Posterior vena cava (tissue), 2 donors: ENCODE measurements at regions not wholly inside any gene's neighbourhood (a gene's known extent, or its start where the extent isn't known, plus 50 kb on each side); places are given as distances from the start of the nearest gene placed in this dataset.

ENCODE experiments used
- DNase-seq: peaks from one replicate; pipeline ENCODE4 v3.0.0-alpha.2; 2020; ENCODE audit warnings: low spot score
- intact Hi-C, 2 donors: fragments of 100-400 bp; cut with DNase I; formaldehyde crosslinking; loops; one replicate each; pipeline versions ENCODE4 v1.14.1 to v1.14.2; 2022 to 2023
- donor health status: DM: yes; HTN: yes; CAD: no.
- donor health status: DM: yes; HTN: yes; CAD: no.

DNA sequence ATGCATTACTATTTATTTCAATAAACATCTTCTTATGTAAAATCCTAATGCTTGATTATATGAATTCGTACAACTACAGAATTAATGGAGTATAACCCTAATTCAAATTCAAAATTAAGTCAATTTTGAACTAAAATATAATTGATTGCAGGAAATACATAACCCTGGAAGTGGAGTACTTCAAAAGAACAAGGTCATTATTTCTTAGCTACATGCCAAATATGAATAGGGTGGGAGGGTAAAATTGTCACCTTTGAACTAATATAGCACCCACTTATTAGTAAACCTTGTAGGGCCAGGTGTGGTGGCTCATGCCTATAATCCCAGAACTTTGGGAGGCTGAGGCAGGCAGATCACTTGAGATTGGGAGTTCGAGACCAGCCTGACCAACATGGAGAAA is 895.4 kb upstream of the ACVR2A start:
- intact Hi-C loops = no loop called here
- DNase-seq = no peak

DNA sequence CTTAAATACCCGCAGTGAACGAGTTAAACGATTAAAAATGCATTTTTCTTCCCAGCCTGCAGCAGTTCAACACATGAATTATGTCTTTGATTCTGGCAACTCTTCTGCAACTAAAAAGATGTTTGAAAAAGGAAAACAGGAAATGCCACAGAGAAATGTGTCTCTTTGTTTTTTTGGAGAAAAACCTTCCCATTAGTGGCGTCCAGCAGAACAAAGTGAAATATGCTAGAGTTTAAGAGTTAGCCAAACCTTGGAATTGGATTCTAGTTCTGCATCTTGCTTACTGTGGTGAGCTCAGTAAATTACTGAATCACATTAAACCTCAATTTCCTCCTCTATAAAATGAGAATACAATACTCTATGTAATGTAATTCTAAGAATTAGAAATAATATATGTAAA is 900.2 kb upstream of the ACVR2A start:
- DNase-seq = no peak
- intact Hi-C loops = no loop called here

DNA sequence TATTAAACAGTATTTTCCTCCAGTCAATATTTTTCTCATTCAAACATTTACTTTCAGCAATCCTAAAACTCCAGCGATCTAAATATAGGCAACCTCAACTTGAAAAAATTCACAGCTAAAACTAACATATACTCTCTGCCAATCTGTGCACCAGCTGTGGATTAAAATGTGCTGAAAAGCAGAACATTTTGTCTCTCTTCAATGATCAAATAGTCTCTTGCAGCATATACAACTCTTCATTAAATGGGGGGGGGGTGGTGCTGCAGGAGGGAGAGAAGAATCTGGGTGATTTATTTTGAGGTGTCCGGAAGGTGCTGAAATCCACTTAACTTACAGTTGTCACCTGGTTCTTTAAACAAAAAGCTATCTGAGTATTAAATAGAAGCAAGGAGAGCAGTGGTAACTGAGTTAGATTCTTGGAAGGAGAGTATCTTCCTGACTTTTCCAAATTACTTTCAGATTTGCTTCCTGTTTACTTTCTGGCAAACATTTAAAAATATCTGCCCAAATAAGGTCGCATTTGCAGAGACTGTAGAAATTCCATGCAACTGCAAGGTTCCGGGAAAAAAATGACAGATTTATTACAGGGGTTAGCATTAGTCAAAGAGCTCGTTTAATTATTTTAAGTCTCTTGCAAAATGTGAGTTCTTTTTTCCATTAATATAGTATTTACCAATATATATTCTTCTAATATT is 904.7 kb upstream of the ACVR2A start:
- DNase-seq = no peak
- intact Hi-C loops = no loop called here

DNA sequence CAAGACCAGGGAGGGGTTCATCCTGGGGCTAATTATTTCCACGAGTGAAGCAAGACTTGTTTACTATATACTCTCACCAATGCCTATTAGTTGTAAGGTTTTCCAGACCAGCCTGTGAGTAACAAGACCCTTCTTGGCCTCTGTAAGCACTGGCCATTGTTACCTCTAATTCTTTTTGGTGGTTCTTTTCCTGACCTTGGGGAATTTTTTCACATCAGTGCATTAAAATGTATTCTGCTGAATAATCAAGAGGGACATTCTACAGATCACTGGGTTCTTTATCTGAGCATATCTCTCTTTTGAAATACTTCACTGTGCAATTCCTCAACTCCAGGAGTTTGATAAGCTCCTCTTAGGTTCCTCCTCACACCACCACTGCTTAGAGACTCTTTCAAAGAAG is 909.9 kb upstream of the ACVR2A start:
- DNase-seq = no peak
- intact Hi-C loops = no loop called here

DNA sequence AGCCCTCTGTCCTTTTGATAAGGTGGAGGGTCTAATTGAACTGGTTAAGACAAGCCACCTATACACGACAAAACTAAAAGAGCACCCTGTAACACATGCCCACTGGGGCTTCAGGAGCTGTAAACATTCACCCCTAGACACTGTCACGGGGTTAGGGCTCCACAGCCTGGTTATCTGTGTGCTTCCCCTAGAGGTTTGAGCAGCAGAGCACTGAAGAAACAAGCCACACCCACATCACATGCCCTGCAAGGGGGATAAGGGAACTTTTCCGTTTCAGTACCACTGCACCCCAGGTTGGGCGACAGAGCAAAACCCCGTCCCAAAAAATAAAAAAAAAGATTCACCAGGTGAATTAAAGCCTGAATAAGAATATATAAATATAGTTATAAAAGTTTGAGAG is 913.7 kb upstream of the ACVR2A start:
- intact Hi-C loops = no loop called here
- DNase-seq = no peak

DNA sequence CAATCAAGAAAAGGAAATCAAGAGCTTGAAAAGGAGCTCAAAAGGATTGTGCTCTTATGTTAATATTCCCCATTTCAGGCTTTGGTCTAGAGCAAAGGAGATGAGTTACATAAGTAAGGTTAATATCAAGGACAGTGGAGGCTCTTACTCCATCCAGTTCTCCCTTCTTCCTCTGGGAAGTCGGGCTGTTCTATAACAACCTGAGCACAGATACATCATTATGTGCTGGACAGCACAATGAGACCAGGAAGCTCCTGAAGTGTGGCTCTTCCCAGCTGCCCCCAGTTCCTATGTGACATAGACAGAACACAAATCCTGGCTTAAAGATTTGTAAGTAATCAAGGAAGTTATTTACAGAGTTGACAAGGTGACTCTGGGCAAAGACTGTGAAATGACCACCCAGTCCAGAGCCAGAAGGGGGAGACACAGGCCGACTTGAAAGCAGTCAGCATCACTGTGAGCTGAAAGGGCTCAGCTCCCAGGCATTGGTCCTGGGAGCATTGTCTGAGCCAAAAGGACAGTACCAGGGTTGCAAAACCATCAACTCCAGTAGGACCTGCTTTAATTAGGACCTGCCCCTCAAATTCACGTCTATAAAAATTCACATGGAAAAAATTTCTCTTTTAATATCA is 917.6 kb upstream of the ACVR2A start:
- no peak for DNase-seq
- intact Hi-C loops = no loop called here

DNA sequence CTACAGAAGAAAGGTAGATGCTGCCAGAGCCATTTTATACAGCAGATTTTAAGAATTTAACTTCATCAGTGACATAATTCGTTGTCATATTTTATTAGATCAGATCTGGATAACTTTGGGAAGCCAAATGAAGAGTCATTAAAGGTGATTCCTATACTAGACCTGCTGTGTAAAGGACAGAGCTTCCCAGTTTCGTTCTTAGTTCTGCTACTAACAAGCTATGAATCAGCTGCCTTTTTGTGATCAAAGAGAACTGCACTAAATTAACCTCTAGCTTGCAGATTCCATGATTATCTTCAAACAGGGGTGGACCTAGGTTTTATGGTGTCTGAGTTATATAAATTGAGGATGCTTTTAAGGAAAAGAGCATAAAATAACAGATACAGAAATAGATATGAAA is 926.5 kb upstream of the ACVR2A start:
- intact Hi-C loops = no loop called here
- no peak for DNase-seq

DNA sequence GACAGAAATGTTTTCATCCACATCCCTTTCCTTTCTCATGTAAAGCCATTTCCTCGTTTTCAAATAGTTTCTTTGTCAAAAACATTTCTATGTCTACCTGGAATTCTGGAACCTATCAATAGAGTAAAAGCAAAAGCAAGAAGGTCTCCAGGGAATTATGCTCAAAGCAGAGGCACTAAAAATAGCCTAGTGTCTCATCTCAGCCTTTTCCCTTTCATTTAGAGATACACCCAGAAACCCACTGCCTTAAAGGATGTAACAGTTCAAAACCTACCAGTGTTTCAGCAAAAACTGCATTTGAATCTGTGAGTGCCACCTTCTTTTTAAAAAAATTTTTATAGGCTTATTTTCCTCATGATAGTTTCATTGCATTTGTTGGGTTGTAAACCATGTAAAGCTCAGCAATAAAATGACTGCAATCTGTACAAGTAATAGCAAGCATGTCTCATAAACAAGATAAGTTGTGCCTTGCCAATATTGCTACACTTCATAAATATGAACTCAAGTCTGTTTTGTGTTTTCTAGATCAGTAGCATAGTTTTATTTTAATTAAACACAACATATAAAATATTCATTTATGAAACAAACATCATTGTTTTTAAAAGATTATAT is 927.3 kb upstream of the ACVR2A start:
- intact Hi-C loops = no loop called here

DNA sequence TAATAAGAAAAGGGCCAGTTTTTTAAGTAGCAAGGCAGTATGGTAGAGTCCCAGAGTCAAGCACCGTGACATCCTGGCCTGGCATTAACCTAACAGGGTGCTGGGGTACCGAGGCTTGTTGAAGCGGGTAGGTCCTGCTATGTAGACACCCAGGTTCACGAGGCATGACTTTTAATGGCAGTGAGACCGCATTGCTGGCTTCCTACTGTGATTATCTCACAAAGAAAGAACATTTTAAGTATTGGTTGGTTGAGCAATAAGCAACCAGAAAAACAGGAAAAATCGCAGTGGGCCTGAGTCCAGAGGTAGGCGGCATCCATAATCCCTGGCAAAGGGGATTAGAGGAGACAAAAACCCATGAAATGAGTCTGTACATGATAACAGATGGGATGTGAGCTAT is 927.9 kb upstream of the ACVR2A start:
- intact Hi-C loops = no loop called here
- DNase-seq = no peak

More for the DNA sequence above, 927.3 kb upstream of the ACVR2A start:
- DNase-seq = no peak

DNA sequence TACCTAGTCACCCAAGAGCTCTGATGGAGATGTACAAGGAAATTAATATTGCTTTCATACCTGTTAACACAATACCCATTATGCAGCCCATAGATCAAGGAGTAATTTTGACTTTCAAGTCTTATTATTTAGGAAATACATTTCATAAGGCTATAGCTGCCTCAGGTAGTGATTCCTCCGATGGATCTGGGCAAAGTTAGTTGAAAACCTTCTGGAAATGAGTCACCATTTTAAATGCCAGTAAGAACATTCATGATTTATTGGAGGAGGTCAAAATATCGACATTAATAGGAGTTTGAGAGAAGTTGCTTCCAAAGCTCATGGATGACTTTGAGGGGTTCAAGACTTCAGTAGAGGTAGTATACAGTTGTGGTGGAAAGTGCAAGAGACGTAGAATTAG is 931.4 kb upstream of the ACVR2A start:
- no peak for DNase-seq
- intact Hi-C loops = no loop called here

DNA sequence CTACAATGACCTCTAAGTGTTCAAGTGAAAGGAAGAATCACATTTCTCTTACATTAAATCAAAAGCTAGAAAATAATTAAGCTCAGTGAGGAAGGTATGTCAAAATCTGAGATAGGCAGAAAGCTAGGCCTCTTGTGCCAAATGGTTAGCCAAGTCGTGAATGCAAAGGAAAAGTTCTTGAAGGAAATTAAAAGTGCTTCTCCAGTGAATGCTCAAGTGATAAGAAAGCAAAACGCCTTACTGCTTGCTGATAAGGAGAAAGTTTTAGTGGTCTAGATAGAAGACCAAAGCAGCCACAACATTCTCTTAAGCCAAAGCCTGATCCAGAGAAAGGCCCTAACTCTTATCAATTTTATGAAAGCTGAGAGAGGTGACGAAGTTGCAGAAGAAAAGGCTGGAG is 932.3 kb upstream of the ACVR2A start:
- intact Hi-C loops = no loop called here
- DNase-seq = no peak

DNA sequence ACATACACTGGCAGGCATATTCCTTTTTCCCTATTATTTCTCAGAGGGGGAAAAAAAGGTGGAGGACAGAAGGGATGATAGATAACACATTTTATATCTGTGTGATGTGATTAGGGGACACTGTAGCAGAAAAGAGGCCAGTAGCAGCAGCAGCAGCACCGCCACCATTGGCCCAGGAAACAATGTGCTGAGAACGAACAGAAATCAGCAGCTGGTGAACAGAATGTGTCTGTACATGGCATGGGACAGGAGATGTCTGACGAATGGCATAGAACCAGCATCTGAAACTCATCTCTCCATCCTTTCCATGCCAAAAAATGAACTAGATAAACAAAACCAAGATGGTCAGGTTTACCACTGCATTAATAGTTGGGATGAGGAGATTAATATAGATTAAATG is 936.1 kb upstream of the ACVR2A start:
- no peak for DNase-seq
- intact Hi-C loops = no loop called here

DNA sequence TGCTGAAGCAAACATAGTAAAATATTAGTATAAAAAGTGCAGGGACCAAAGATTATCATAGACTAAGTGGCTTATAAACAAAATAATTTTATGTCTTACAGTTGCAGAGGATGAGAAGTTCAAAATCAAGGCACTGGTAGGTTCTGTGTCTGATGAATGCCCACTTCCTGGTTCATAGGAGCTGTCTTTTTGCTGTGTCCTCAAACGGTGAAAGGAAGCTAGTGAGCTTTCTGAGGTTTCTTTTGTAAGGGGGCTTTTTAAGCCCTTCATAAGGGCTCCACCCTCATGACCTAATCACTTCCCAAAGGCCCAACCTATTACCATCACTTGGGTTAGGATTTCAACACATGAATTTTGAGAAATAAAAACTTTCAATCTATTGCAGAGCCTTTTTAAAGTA is 946.7 kb upstream of the ACVR2A start:
- intact Hi-C loops = no loop called here
- no peak for DNase-seq

DNA sequence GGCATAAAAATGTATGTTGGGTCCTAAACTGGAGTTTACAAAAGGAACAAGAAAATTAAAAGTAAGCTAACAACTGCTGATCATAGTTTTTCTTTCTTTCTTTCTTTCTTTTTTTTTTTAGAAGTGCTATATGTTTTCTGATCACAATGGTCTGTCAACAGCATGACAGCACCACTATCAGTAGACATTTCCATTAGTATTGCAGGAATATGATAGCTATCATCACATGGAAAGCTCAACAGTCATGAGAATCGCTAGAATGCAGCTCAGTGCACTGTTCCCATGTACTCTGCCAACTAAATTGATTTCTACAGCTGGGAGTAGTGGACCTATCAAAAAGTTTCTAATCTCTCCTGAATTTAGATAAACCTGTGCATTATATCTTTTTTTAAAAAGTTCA is 950.3 kb upstream of the ACVR2A start:
- intact Hi-C loops = no loop called here
- DNase-seq = no peak

DNA sequence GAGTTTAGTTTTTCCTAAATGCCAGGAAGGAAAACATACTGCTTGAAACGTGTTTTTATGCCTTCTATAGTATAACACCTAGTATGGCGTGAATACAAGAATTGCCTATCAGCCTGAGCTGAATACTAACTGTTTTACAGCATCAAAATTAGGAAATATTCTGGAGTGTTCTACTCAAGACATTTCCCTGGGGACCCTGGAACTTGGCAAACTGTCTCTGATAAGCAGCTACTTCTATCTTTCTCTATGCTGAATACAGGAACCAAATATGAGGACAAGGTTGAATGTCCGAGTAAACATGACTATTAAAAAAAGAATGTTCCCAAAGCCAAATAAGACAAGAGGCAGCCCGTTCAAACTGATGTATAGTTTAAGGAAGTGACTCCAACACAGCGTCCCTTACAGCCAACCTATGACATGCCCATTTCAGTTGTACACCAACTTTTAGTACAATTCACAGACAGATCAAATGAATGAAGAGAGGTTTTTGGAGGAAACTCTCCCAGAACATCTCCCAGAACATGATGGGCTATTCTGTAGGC is 951.3 kb upstream of the ACVR2A start:
- intact Hi-C loops = no loop called here
- no peak for DNase-seq

DNA sequence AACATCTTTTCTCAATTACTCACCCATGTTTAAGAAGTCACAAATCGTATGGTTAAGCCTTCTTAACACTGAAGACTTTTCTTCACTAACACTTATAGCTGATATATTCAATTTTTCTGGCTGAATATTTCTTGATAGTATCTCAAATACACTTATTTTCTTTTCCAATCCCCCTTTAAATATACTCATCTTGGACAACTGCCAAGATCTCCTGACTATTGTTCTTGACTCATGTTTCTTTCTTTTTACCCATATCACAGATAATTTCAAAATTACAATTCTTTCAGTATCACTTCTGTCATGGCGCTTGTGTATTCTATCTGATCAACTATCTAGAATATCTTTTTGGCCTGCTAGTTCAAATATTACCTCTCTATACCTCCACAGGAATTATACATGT is 954.3 kb upstream of the ACVR2A start:
- intact Hi-C loops = no loop called here
- no peak for DNase-seq

DNA sequence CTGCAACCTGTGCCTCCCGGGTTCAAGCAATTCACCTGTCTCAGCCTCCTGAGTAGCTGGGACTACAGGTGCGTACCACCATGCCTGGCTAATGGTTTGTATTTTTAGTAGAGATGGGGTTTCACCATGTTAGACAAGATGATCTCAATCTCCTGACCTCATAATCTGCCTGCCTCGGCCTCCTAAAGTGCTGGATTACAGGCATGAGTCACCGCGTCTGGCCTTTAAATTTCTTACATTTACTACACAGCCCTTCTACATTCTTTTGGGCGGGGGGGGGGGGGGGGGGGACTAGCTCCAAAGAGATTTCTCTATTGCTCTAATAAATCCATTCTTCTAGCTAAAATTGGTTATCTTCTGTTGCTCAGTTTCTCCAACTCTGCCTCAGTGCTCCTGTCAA is 964.9 kb upstream of the ACVR2A start:
- no peak for DNase-seq
- intact Hi-C loops = no loop called here

DNA sequence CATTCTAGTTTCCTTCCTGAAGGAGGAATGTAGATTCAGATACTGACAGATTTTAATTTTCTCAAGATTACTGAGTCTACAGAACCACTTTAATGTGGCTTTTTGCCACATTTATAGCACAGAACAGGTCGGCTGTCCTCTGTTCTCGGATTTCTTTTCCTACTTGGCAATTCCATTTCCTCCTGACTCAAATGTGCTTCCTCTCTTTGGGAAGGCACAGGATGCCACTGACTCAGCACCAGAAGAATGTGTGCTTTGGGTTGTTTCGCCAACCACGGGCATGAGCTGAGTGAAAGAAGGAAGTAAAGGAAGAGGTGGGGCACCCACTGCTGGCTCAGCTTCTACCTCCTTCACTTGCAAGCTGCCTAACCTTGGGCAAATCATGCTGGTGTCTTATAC is 970.6 kb upstream of the ACVR2A start:
- DNase-seq = no peak
- intact Hi-C loops = no loop called here

DNA sequence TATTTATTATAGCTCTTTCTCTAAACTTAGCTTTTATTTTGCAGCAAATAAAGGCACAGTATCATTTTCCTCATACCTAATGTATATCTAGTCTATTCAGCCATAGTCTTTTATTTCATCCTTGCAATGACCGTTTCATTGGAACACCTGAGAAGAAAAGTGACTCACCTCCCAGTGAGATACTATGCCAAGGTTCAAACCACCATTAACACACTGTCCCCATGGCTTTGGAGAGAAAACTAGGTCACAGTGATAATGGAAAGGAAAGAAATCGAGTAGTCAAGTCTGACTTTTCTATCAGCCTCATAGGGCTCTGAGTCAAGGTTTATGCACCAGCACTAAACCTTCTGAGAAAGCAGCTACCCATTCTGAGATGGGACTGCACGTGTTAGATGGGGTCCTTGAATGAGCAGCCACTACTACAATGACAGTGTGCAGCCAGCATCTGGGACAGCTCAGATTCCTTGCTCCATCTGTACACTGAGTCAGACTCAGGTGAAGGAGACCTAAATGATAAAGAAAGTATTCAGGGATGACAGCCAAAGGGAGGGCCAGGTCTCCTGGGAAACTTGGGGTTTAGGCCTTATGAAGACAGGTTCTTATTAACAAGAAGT is 971.1 kb upstream of the ACVR2A start:
- DNase-seq = no peak
- intact Hi-C loops = no loop called here

DNA sequence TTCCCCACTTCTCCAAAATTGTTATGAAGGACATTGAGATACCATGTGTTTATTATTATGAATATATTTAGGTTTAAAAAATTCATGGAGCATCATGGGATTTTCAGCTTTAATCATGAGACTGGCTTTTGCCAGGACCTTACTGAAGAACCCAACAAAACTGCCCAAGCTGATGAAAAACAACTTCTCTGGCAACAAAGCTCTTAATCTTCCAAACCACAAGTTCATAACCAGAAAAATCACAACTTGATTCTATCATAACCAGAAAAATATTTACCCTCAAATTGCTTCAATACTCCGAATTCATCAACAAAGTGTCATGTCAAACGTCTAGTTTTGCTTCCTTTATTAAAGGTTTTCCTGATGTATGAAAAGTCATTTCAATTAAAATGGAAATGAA is 971.8 kb upstream of the ACVR2A start:
- DNase-seq = no peak

DNA sequence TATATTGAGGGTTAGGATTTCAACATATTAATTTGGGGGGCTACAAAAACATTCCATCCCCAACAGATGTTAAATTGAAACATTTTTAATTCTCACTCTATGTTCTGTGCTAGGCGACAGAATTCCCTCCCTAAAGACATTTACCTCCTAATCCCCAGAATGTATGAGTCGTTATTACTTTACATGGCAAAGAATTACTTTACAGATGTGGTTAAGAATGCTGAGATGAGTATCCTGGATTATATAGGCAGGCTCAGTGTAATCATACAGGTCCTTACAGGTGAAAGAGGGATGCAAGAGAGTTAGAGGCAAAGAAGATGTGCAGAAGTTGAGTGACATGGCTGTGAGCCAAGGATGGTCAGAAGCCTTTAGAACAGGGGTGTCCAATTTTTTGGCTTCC is 974.1 kb upstream of the ACVR2A start:
- intact Hi-C loops = no loop called here
- no peak for DNase-seq

More for the DNA sequence above, 971.8 kb upstream of the ACVR2A start:
- intact Hi-C loops = no loop called here
